Dendritic cell treated with granulocyte-macrophage colony-stimulating factor and Interleukin-4, amounts not matched to agents 40 ng/mL and 50 ng/mL, for 4 days (primary cell): ENCODE measurements at regions not wholly inside any gene's neighbourhood (a gene's known extent, or its start where the extent isn't known, plus 50 kb on each side); places are given as distances from the start of the nearest gene placed in this dataset.

Source experiments
- H3K27ac Mint-ChIP-seq: one replicate; pipeline ENCODE4 v1.8.0; 2022; ENCODE audit warnings: mild to moderate bottlenecking, mixed read lengths
- H3K27me3 Mint-ChIP-seq: one replicate; pipeline ENCODE4 v1.8.0; 2022; ENCODE audit warnings: mild to moderate bottlenecking, mixed read lengths
- H3K36me3 Mint-ChIP-seq: one replicate; pipeline ENCODE4 v1.8.0; 2022; ENCODE audit warnings: low read depth, mixed read lengths
- H3K4me1 Mint-ChIP-seq: one replicate; pipeline ENCODE4 v1.8.0; 2022; ENCODE audit warnings: low read depth, mixed read lengths
- H3K4me3 Mint-ChIP-seq: one replicate; pipeline ENCODE4 v1.8.0; 2022; ENCODE audit warnings: mild to moderate bottlenecking, moderate library complexity, mixed read lengths
- H3K9me3 Mint-ChIP-seq: one replicate; pipeline ENCODE4 v1.8.0; 2022; ENCODE audit warnings: mixed read lengths
- intact Hi-C: fragments of 100-400 bp; cut with micrococcal nuclease; formaldehyde crosslinking; loops from one replicate; pipeline ENCODE4 v1.15.0; 2022

GRCh38 chr15:26477044-26477443 is 295.8 kb downstream of the GABRB3 start:
- Mint-ChIP-seq H3K27me3 (no peaks in the 10 kb centered on the region), H3K36me3 (no peaks in the 10 kb centered on the region), H3K27ac (no peak overlapping the region), H3K9me3 (peaks cover 71% of the 10 kb centered on the region), H3K4me3 (no peak overlapping the region), H3K4me1 (no peaks in the 10 kb centered on the region)
- intact Hi-C loops, result no loop called here

- Mint-ChIP-seq H3K9me3 (peaks cover 68% of the 10 kb centered on the region), H3K27ac (no peak overlapping the region), H3K4me1 (no peaks in the 10 kb centered on the region), H3K4me3 (no peak overlapping the region), H3K27me3 (no peaks in the 10 kb centered on the region), H3K36me3 (no peaks in the 10 kb centered on the region)
- intact Hi-C loops, result no loop called here
These were observed 297.3 kb downstream of the GABRB3 start for GRCh38 chr15:26475554-26475953.

DNA sequence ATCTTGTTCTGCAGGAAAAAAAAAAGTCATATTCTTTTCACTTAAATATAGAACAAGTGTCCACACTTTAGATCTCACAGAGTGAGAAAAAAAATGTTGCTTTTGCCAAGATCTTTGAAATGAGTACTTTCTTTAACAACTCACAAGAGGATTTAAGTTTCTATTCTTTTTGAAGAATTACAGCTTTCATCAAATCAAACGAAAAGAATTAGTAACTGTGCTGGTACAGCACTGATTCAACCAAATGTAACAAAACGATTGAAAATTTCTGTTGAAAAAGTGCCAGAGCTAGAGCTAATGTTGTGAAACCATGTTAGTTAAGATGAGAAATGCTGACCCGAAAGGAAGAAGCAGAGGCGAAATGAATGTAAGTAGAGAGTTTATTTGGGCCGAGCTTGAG is 300.2 kb downstream of the GABRB3 start:
- Mint-ChIP-seq H3K4me3 (no peak overlapping the region), H3K36me3 (no peaks in the 10 kb centered on the region), H3K9me3 (peaks cover 83% of the 10 kb centered on the region), H3K27me3 (no peaks in the 10 kb centered on the region), H3K4me1 (no peaks in the 10 kb centered on the region), H3K27ac (no peak overlapping the region)
- intact Hi-C loops, result no loop called here

GRCh38 chr15:26461847-26462608 is 310.8 kb downstream of the GABRB3 start:
- H3K27ac Mint-ChIP-seq, result no peak overlapping the region
- H3K4me1 Mint-ChIP-seq, result no peaks in the 10 kb centered on the region
- H3K9me3 Mint-ChIP-seq, result peaks cover 85% of the 10 kb centered on the region
- H3K27me3 Mint-ChIP-seq, result no peaks in the 10 kb centered on the region
- intact Hi-C loops, result no loop called here
- no peaks in the 10 kb centered on the region for H3K36me3 Mint-ChIP-seq
- no peak overlapping the region for H3K4me3 Mint-ChIP-seq

- Mint-ChIP-seq H3K27ac (no peak overlapping the region), H3K9me3 (peaks cover 87% of the 10 kb centered on the region), H3K36me3 (no peaks in the 10 kb centered on the region), H3K27me3 (no peaks in the 10 kb centered on the region), H3K4me1 (no peaks in the 10 kb centered on the region), H3K4me3 (no peak overlapping the region)
- intact Hi-C loops, result no loop called here
These were observed 312.7 kb downstream of the GABRB3 start for GRCh38 chr15:26460165-26460564.

GRCh38 chr15:26455828-26456227 is 317.0 kb downstream of the GABRB3 start:
- no peaks in the 10 kb centered on the region for H3K4me1 Mint-ChIP-seq
- peaks cover 71% of the 10 kb centered on the region for H3K9me3 Mint-ChIP-seq
- no peaks in the 10 kb centered on the region for H3K36me3 Mint-ChIP-seq
- H3K4me3 Mint-ChIP-seq, result no peak overlapping the region
- no peaks in the 10 kb centered on the region for H3K27me3 Mint-ChIP-seq
- no peak overlapping the region for H3K27ac Mint-ChIP-seq
- intact Hi-C loops, result no loop called here

DNA sequence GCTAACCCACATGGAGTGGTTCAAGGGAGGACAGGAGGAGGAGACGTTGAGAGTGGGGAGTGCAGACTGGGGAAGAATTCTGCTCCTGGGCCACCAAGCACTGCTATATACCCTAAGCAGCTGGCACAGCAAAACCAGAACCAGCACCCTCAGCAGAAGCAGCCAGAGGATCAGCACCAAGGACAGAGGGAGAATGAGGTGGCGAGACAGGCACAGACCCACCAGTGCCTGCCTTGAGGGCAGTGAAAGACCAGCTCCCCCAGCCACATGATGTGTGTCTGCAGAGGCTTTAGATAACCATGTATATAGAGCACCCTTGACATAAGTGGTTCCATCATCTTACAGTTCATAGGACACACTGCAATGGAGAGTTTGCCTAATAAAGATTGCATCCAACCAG is 319.0 kb downstream of the GABRB3 start:
- peaks cover 61% of the 10 kb centered on the region for H3K9me3 Mint-ChIP-seq
- H3K27me3 Mint-ChIP-seq, result no peaks in the 10 kb centered on the region
- no peak overlapping the region for H3K27ac Mint-ChIP-seq
- no peaks in the 10 kb centered on the region for H3K4me1 Mint-ChIP-seq
- no peaks in the 10 kb centered on the region for H3K36me3 Mint-ChIP-seq
- intact Hi-C loops, result no loop called here
- H3K4me3 Mint-ChIP-seq, result no peak overlapping the region

GRCh38 chr15:26451995-26452394 is 320.9 kb downstream of the GABRB3 start:
- H3K4me3 Mint-ChIP-seq, result no peak overlapping the region
- no peak overlapping the region for H3K27ac Mint-ChIP-seq
- H3K36me3 Mint-ChIP-seq, result no peaks in the 10 kb centered on the region
- H3K9me3 Mint-ChIP-seq, result peaks cover 48% of the 10 kb centered on the region
- intact Hi-C loops, result no loop called here
- no peaks in the 10 kb centered on the region for H3K27me3 Mint-ChIP-seq
- no peaks in the 10 kb centered on the region for H3K4me1 Mint-ChIP-seq

DNA sequence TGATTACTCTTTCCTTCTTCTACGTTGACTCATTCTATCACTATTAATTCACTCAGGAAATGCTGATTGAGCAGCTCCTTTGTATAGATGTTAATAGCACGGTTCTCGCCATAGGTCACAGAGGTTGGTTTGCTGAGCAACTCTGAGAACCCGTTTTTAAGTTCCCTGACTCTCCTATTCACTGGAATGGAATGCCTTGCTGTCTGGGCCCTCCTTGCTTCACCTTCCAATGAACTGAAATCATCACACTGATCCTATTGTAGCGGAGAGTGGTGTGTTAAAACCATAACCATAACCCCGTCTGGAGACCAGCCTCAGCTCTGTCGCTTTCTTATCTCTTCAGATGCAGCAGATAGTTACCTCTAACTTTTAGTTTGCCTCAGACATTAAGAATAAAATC is 323.6 kb downstream of the GABRB3 start:
- no peak overlapping the region for H3K4me3 Mint-ChIP-seq
- no peaks in the 10 kb centered on the region for H3K27me3 Mint-ChIP-seq
- intact Hi-C loops, result no loop called here
- no peak overlapping the region for H3K27ac Mint-ChIP-seq
- no peaks in the 10 kb centered on the region for H3K36me3 Mint-ChIP-seq
- no peaks in the 10 kb centered on the region for H3K4me1 Mint-ChIP-seq
- H3K9me3 Mint-ChIP-seq, result peaks cover 25% of the 10 kb centered on the region

DNA sequence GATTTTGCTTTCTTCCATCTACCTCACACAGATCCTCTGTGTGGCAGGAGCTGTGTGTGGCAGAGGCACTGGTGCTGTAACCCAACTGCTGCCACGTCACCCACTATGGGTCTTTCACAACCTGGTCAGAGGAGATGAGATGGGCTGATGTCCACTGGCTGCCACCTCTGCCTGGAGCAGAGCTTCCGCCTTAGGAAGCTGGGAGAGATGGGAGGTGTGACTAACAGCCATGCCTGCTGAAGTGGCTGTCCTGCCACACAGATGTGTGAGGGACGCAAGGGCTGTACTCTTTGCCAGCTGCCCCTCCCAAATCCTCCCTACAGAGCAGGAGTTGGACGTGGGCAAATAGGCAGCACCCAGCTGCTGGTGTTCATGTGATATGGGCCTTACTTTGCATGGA is 329.5 kb downstream of the GABRB3 start:
- Mint-ChIP-seq H3K4me1 (no peaks in the 10 kb centered on the region), H3K27ac (no peak overlapping the region), H3K4me3 (no peak overlapping the region), H3K9me3 (peaks cover 34% of the 10 kb centered on the region), H3K27me3 (no peaks in the 10 kb centered on the region), H3K36me3 (no peaks in the 10 kb centered on the region)
- intact Hi-C loops, result no loop called here

DNA sequence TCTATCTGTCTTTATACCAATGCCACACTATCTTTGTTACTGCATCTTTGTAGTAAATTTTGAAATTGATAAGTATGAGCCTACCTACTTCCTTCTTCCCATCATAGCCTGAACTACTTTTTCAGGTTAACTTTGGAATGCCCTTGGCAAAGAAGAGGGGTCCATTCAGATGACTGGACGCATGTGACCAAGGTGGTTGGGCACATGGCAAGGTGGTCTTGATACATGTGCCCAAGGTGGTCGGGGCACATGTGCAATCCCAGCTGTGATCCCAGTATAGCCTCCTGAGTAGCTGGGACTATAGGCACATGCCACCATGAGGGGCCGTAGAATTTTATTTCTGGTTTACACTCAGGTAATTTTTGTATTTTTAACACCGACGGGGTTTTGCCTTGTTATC is 330.2 kb downstream of the GABRB3 start:
- H3K36me3 Mint-ChIP-seq, result no peaks in the 10 kb centered on the region
- intact Hi-C loops, result no loop called here
- peaks cover 37% of the 10 kb centered on the region for H3K9me3 Mint-ChIP-seq
- H3K27me3 Mint-ChIP-seq, result no peaks in the 10 kb centered on the region
- no peak overlapping the region for H3K27ac Mint-ChIP-seq
- no peak overlapping the region for H3K4me3 Mint-ChIP-seq
- H3K4me1 Mint-ChIP-seq, result no peaks in the 10 kb centered on the region

- H3K9me3 Mint-ChIP-seq, result peaks cover 56% of the 10 kb centered on the region
- H3K27ac Mint-ChIP-seq, result no peak overlapping the region
- H3K36me3 Mint-ChIP-seq, result no peaks in the 10 kb centered on the region
- H3K27me3 Mint-ChIP-seq, result no peaks in the 10 kb centered on the region
- H3K4me1 Mint-ChIP-seq, result no peaks in the 10 kb centered on the region
- intact Hi-C loops, result no loop called here
- no peak overlapping the region for H3K4me3 Mint-ChIP-seq
These were observed 333.2 kb downstream of the GABRB3 start for GRCh38 chr15:26439681-26440080.

DNA sequence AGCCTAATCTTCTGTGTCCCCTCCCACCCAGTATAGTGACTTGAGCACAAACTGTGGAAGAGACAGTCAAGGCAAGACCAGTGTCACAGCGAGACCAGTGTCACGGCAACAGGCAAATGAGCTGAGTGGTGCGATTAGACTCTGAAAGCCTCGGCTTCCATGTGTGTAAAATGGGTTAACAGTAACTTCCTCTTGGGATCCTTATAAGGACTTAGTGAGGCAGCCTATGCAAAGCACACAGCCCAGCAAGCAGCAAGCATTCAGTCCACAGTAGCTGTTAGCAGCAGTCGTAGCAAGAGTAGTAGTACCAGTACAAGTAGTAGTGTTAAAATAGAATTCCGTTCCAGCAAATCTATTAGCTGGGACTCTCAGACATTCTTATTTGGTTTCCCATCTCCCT is 334.1 kb downstream of the GABRB3 start:
- intact Hi-C loops, result no loop called here
- Mint-ChIP-seq H3K27ac (no peak overlapping the region), H3K27me3 (no peaks in the 10 kb centered on the region), H3K4me3 (no peak overlapping the region), H3K9me3 (peaks cover 64% of the 10 kb centered on the region), H3K4me1 (no peaks in the 10 kb centered on the region), H3K36me3 (no peaks in the 10 kb centered on the region)

DNA sequence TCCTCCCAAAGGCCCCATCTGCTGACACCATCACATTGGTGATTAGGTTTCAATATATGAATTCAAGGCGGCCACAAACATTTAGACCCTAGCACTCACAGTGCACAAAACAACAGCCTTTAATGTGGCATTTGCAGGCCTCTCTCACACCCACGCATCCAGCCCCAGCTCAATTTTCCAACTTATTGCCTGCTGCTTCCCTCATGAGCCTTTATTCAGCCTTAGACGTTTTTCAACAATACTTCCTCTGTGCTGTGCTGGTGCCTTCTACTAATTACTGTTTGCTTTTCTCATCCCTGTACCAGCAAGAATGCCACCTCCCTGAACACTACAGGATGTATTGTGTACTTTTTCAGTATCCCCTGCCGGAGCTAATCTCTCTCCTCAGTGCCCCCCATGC is 334.6 kb downstream of the GABRB3 start:
- H3K27ac Mint-ChIP-seq, result no peak overlapping the region
- intact Hi-C loops, result no loop called here
- no peaks in the 10 kb centered on the region for H3K4me1 Mint-ChIP-seq
- H3K36me3 Mint-ChIP-seq, result no peaks in the 10 kb centered on the region
- peaks cover 68% of the 10 kb centered on the region for H3K9me3 Mint-ChIP-seq
- no peaks in the 10 kb centered on the region for H3K27me3 Mint-ChIP-seq
- no peak overlapping the region for H3K4me3 Mint-ChIP-seq

- intact Hi-C loops, result no loop called here
- H3K9me3 Mint-ChIP-seq, result peaks cover 55% of the 10 kb centered on the region
These were observed 339.0 kb downstream of the GABRB3 start for GRCh38 chr15:26433818-26434217.

More at GRCh38 chr15:26433818-26434217, 339.0 kb downstream of the GABRB3 start:
- Mint-ChIP-seq H3K4me3 (no peak overlapping the region), H3K4me1 (no peaks in the 10 kb centered on the region), H3K27me3 (no peaks in the 10 kb centered on the region), H3K27ac (no peak overlapping the region), H3K36me3 (no peaks in the 10 kb centered on the region)
